Vagina (tissue), 2 donors: ENCODE measurements at regions not wholly inside any gene's neighbourhood (a gene's known extent, or its start where the extent isn't known, plus 50 kb on each side); places are given as distances from the start of the nearest gene placed in this dataset.
A peak's percentile ranks its signal among the peaks of the same experiment; 100 is the strongest.

Source experiments
- DNase-seq, 2 donors: peaks; one replicate each; pipeline ENCODE4 v3.0.0-alpha.2; 2017; ENCODE audit errors: extremely low spot score in 2 of 2
- H3K27ac ChIP-seq: fragments of 200-600 bp; sonication (generic); one replicate; pipeline ENCODE4 v1.5.1; 2019
- H3K27me3 ChIP-seq: fragments of 200-600 bp; sonication (generic); one replicate; pipeline ENCODE4 v1.5.1; 2019
- H3K36me3 ChIP-seq, 2 donors: fragments of 200-600 bp; sonication (generic); one replicate each; pipeline ENCODE4 v1.5.1; 2017 to 2019
- H3K4me1 ChIP-seq: fragments of 200-600 bp; sonication (generic); one replicate; pipeline ENCODE4 v1.5.1; 2019
- H3K4me3 ChIP-seq, 2 donors: fragments of 200-600 bp; sonication (generic); 1 replicate in 1 of 2; 2 replicates in 1 of 2; pipeline ENCODE4 v1.5.1; 2016 to 2019
- H3K9me3 ChIP-seq: fragments of 200-600 bp; sonication (generic); one replicate; pipeline ENCODE4 v1.5.1; 2019
- CTCF ChIP-seq, 3 experiments: fragments of 450-650 bp in 2 of 3; fragments of 200-600 bp in 1 of 3; sonication (generic) in 1 of 3; IDR thresholded peaks; one replicate each; pipeline ENCODE4 v1.5.1; 2017 to 2019; ENCODE audit warnings: antibody characterized with exemption in 3 of 3, mild to moderate bottlenecking in 2 of 3, moderate library complexity in 2 of 3
- POLR2A ChIP-seq, 2 donors: fragments of 450-650 bp; IDR thresholded peaks; one replicate each; pipeline ENCODE4 v1.6.1; 2017; ENCODE audit warnings: antibody characterized with exemption in 2 of 2, mild to moderate bottlenecking in 2 of 2, moderate library complexity in 2 of 2
- POLR2AphosphoS5 ChIP-seq, 2 donors: sonication (generic); formaldehyde crosslinking; IDR thresholded peaks; one replicate each; pipeline ENCODE4 v1.9.0; 2017; ENCODE audit warnings: antibody characterized with exemption in 2 of 2, mild to moderate bottlenecking in 2 of 2, low read depth in 1 of 2; ENCODE audit not compliant: insufficient read depth in 1 of 2
- intact Hi-C: fragments of 100-400 bp; cut with DNase I; formaldehyde crosslinking; loops from one replicate; pipeline ENCODE4 v1.15.1; 2023

GRCh38 chr1:55466921-55467320 is 251.8 kb upstream of the USP24 start:
- Histone ChIP-seq H3K27ac (peak overlapping the region; percentile 91), H3K27me3 (no peaks in the 10 kb centered on the region), H3K36me3 (no peaks in the 10 kb centered on the region), H3K4me1 (peaks cover 50% of the 10 kb centered on the region), H3K9me3 (no peaks in the 10 kb centered on the region), H3K4me3 (no peak overlapping the region)
- intact Hi-C loops, result no loop called here
- no peak for DNase-seq
- TF ChIP-seq CTCF (IDR thresholded peaks at IDR 0.05), result no peak
- no peak for TF ChIP-seq POLR2AphosphoS5 (IDR thresholded peaks at IDR 0.05; ENCODE audit: insufficient read depth in 1 of 2, low read depth in 1 of 2)
- no peak for TF ChIP-seq POLR2A (IDR thresholded peaks at IDR 0.05)

- Histone ChIP-seq H3K27me3 (no peaks in the 10 kb centered on the region), H3K4me1 (peaks cover 50% of the 10 kb centered on the region), H3K27ac (peak overlapping the region; percentile 91), H3K36me3 (no peaks in the 10 kb centered on the region), H3K4me3 (no peak overlapping the region), H3K9me3 (no peaks in the 10 kb centered on the region)
- intact Hi-C loops, result no loop called here
- DNase-seq, result no peak
- TF ChIP-seq POLR2AphosphoS5 (IDR thresholded peaks at IDR 0.05; ENCODE audit: insufficient read depth in 1 of 2, low read depth in 1 of 2) (peak in 1 of 2 donors; percentile 35), CTCF (IDR thresholded peaks at IDR 0.05) (no peak), POLR2A (IDR thresholded peaks at IDR 0.05) (no peak)
These were observed 251.2 kb upstream of the USP24 start for GRCh38 chr1:55466373-55466772.

- TF ChIP-seq POLR2A (IDR thresholded peaks at IDR 0.05) (no peak), CTCF (IDR thresholded peaks at IDR 0.05) (no peak), POLR2AphosphoS5 (IDR thresholded peaks at IDR 0.05; ENCODE audit: insufficient read depth in 1 of 2, low read depth in 1 of 2) (no peak)
- peak overlapping the region; percentile 91 for H3K27ac ChIP-seq
- H3K36me3 ChIP-seq, result no peaks in the 10 kb centered on the region
- H3K9me3 ChIP-seq, result no peaks in the 10 kb centered on the region
- no peaks in the 10 kb centered on the region for H3K27me3 ChIP-seq
- peaks cover 50% of the 10 kb centered on the region for H3K4me1 ChIP-seq
- intact Hi-C loops, result no loop called here
- no peak overlapping the region for H3K4me3 ChIP-seq
- no peak for DNase-seq
These were observed 249.4 kb upstream of the USP24 start for GRCh38 chr1:55464550-55464949.

- Histone ChIP-seq H3K27ac (peak overlapping the region; percentile 91), H3K4me3 (no peak overlapping the region), H3K36me3 (no peaks in the 10 kb centered on the region), H3K9me3 (no peaks in the 10 kb centered on the region), H3K27me3 (no peaks in the 10 kb centered on the region), H3K4me1 (peaks cover 45% of the 10 kb centered on the region)
- intact Hi-C loops, result loop anchor here (2.0 kb wide), 1 partner anchor 117 kb away; no protein-coding TSS in a partner anchor
- TF ChIP-seq CTCF (IDR thresholded peaks at IDR 0.05) (no peak), POLR2AphosphoS5 (IDR thresholded peaks at IDR 0.05; ENCODE audit: insufficient read depth in 1 of 2, low read depth in 1 of 2) (peak; percentile 31 to 75)
- DNase-seq, result no peak
These were observed 248.8 kb upstream of the USP24 start for GRCh38 chr1:55463814-55464475.

- Histone ChIP-seq H3K27ac (no peak overlapping the region), H3K9me3 (no peaks in the 10 kb centered on the region), H3K27me3 (no peaks in the 10 kb centered on the region), H3K4me1 (peaks cover under 1% of the 10 kb centered on the region), H3K4me3 (no peak overlapping the region), H3K36me3 (no peaks in the 10 kb centered on the region)
- TF ChIP-seq POLR2AphosphoS5 (IDR thresholded peaks at IDR 0.05; ENCODE audit: insufficient read depth in 1 of 2, low read depth in 1 of 2) (no peak), POLR2A (IDR thresholded peaks at IDR 0.05) (no peak), CTCF (IDR thresholded peaks at IDR 0.05) (no peak)
- intact Hi-C loops, result no loop called here
- DNase-seq, result no peak
These were observed 242.7 kb upstream of the USP24 start for GRCh38 chr1:55457874-55458273.
